SU-DHL-6 (cell line): ENCODE measurements at regions not wholly inside any gene's neighbourhood (a gene's known extent, or its start where the extent isn't known, plus 50 kb on each side); places are given as distances from the start of the nearest gene placed in this dataset.

Experiments
- EZH2phosphoT487 ChIP-seq: fragments of 200-600 bp; sonication (generic), shearing (Covaris generic); conservative IDR thresholded peaks from 2 replicates; pipeline ENCODE4 v1.6.1; 2018; ENCODE audit warnings: mild to moderate bottlenecking, antibody characterized with exemption, low read length, moderate library complexity, mixed read lengths
- TF ChIP-seq, protein P1 (sequence below): fragments of 200-600 bp; sonication (generic); IDR thresholded peaks from one replicate; pipeline ENCODE4 v1.5.1; 2017; ENCODE audit warnings: antibody characterized with exemption, mild to moderate bottlenecking, low read length, moderate library complexity; ENCODE audit not compliant: insufficient read depth, poor library complexity, severe bottlenecking

DNA sequence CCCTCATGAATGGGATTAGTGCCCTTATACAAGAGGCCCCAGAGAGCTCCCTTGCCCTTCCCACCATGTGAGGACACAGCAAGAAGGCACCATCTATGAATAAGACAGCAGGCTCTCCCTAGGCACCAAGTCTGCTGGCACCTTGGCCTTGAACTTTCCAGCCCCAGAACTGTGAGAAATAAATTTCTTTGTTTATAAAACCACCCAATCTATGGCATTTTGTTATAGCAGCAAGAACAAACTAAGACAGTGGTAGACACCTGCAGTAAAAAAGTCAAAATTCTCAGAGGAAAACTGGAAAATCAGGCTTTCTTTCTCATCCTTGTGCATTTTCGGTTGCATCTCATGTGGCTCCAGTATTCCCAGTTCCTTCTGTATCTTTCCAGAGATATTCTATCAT lies 90.3 kb downstream of the LSM3 start:
- TF ChIP-seq, protein P1, sequence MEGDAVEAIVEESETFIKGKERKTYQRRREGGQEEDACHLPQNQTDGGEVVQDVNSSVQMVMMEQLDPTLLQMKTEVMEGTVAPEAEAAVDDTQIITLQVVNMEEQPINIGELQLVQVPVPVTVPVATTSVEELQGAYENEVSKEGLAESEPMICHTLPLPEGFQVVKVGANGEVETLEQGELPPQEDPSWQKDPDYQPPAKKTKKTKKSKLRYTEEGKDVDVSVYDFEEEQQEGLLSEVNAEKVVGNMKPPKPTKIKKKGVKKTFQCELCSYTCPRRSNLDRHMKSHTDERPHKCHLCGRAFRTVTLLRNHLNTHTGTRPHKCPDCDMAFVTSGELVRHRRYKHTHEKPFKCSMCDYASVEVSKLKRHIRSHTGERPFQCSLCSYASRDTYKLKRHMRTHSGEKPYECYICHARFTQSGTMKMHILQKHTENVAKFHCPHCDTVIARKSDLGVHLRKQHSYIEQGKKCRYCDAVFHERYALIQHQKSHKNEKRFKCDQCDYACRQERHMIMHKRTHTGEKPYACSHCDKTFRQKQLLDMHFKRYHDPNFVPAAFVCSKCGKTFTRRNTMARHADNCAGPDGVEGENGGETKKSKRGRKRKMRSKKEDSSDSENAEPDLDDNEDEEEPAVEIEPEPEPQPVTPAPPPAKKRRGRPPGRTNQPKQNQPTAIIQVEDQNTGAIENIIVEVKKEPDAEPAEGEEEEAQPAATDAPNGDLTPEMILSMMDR, result no peak
- TF ChIP-seq EZH2phosphoT487, result no peak
